ENCODE measurements at regions not wholly inside any gene's neighbourhood (a gene's known extent, or its start where the extent isn't known, plus 50 kb on each side); places are given as distances from the start of the nearest gene placed in this dataset.
A peak's percentile ranks its signal among the peaks of the same experiment; 100 is the strongest.

GRCh38 chrX:16445166-16445752 lies 204.7 kb upstream of the S100G start (continued):
- TF ChIP-seq FOXJ2 (tag; IDR thresholded peaks at IDR 0.05) = no peak
- peak; percentile 61 to 71 (median 67) for TF ChIP-seq CTCF (IDR thresholded peaks at IDR 0.05 in 2 of 3, conservative IDR thresholded peaks at IDR 0.05 in 1 of 3; ENCODE audit: insufficient read depth in 2 of 3, low read depth in 1 of 3, low read length in 3 of 3)
- no peak for TF ChIP-seq YY1 (IDR thresholded peaks at IDR 0.05; ENCODE audit: borderline replicate concordance in 1 of 3, control insufficient read depth in 1 of 3, extremely low read depth in 1 of 3, insufficient read depth in 3 of 3, insufficient read length in 1 of 3, insufficient replicate concordance in 2 of 3, low read depth in 1 of 3, low read length in 2 of 3)
- TF ChIP-seq RAD21 (CRISPR knock-in tag; conservative IDR thresholded peaks at IDR 0.05 in 1 of 2, IDR thresholded peaks at IDR 0.05 in 1 of 2) = peak; percentile 42 to 61; a peak in 3 of 4 replicates
- TF ChIP-seq LARP7 (IDR thresholded peaks at IDR 0.05) = no peak
- no peak for TF ChIP-seq SUPT5H (IDR thresholded peaks at IDR 0.05)
- TF ChIP-seq NR4A1 (CRISPR knock-in tag; IDR thresholded peaks at IDR 0.05) = no peak
- TF ChIP-seq NR4A1 (tag; IDR thresholded peaks at IDR 0.05) = no peak
- TF ChIP-seq NCOR1 (IDR thresholded peaks at IDR 0.05) = no peak
- no peak for TF ChIP-seq BHLHE40 (IDR thresholded peaks at IDR 0.05; ENCODE audit: low read length)
- TF ChIP-seq E4F1 (CRISPR knock-in tag; IDR thresholded peaks at IDR 0.05; ENCODE audit: borderline replicate concordance) = no peak
- no peak for TF ChIP-seq COPS2 (conservative IDR thresholded peaks at IDR 0.05)
- no peak for TF ChIP-seq ZKSCAN8 (CRISPR knock-in tag; IDR thresholded peaks at IDR 0.05)
